HCT116 (cell line): ENCODE measurements at regions not wholly inside any gene's neighbourhood (a gene's known extent, or its start where the extent isn't known, plus 50 kb on each side); places are given as distances from the start of the nearest gene placed in this dataset.

Experiments
- ATAC-seq: fragments of 200-7000 bp; cut with Tn5 transposase; 2 replicates; pipeline ENCODE4 v1.9.1; 2020; ENCODE audit warnings: mild to moderate bottlenecking, moderate library complexity
- BruUV-seq: library from RNA; stranded (reverse); fragments of 400-500 nt; replicated peaks from 2 replicates; lab custom pipeline; 2021; lab: Mats Ljungman, UMichigan
- CTCF ChIA-PET: fragments of 300-600 bp; sonication (Branson Sonifier 250); formaldehyde crosslinking; loops from one replicate; lab custom pipeline; 2021; ENCODE audit warnings: antibody characterized with exemption; lab: Charles Lee
- POLR2A ChIA-PET: fragments of 300-600, 350-600 bp; sonication (Branson Sonifier 250); formaldehyde crosslinking; loops from one replicate; lab custom pipeline; 2021; ENCODE audit warnings: antibody characterized with exemption; lab: Charles Lee
- RAD21 ChIA-PET, 2 experiments: fragments of 300-600 bp; sonication (Branson Sonifier 250); formaldehyde crosslinking; loops; one replicate each; lab custom pipeline; 2023; ENCODE audit warnings: low total read pairs in 2 of 2; ENCODE audit not compliant: uncharacterized antibody in 2 of 2, unreplicated experiment in 2 of 2, low non-redundant PET in 1 of 2; lab: Charles Lee
- DNase-seq: peaks from one replicate; pipeline ENCODE4 v3.0.0-alpha.2; 2010; ENCODE audit warnings: low read depth, low spot score
- H2AFZ ChIP-seq: fragments of 200-600 bp; shearing (Covaris generic), sonication (generic); 2 replicates; pipeline ENCODE4 v1.6.1; 2017; ENCODE audit warnings: low read depth, mixed run types, mixed read lengths, antibody characterized with exemption, low read length; ENCODE audit not compliant: poor library complexity, severe bottlenecking
- H3K27ac ChIP-seq: 2 replicates; pipeline ENCODE4 v1.5.1; 2012; ENCODE audit warnings: low read depth, low read length
- H3K27me3 ChIP-seq: fragments of 200-600 bp; sonication (generic); 2 replicates; pipeline ENCODE4 v1.6.1; 2016; ENCODE audit warnings: mixed run types, low read length, mixed read lengths; ENCODE audit not compliant: insufficient read depth
- H3K36me3 ChIP-seq, 2 experiments: fragments of 200-500 bp in 1 of 2; fragments of 200-600 bp in 1 of 2; sonication (Bioruptor generic) in 1 of 2; sonication (generic) in 1 of 2; 2 replicates each; pipeline versions ENCODE4 v1.5.1 to v1.6.1; 2014 to 2016; ENCODE audit warnings: low read length in 2 of 2, inconsistent platforms in 1 of 2, mixed read lengths in 1 of 2, mixed run types in 1 of 2; ENCODE audit not compliant: insufficient read depth in 2 of 2, control insufficient read depth in 1 of 2
- H3K4me1 ChIP-seq, 2 experiments: fragments of 200-600 bp in 1 of 2; sonication (generic) in 1 of 2; 2 replicates each; pipeline versions ENCODE4 v1.5.1 to v1.6.1; 2012 to 2017; ENCODE audit warnings: low read length in 2 of 2, inconsistent platforms in 1 of 2, mild to moderate bottlenecking in 1 of 2, mixed read lengths in 1 of 2, mixed run types in 1 of 2, moderate library complexity in 1 of 2; ENCODE audit not compliant: insufficient read depth in 2 of 2, control insufficient read depth in 1 of 2
- H3K4me2 ChIP-seq: fragments of 200-600 bp; sonication (generic); 2 replicates; pipeline ENCODE4 v1.6.1; 2017; ENCODE audit warnings: mixed run types, low read length, mixed read lengths
- H3K4me3 ChIP-seq, 2 experiments: fragments of 200-600 bp in 1 of 2; sonication (generic) in 1 of 2; replicated peaks in 1 of 2; 2 replicates each; pipeline ENCODE4 v1.5.1; 2011 to 2016; ENCODE audit warnings: low read length in 2 of 2, control low read depth in 1 of 2, low read depth in 1 of 2, mild to moderate bottlenecking in 1 of 2, mixed read lengths in 1 of 2, mixed run types in 1 of 2
- H3K79me2 ChIP-seq: fragments of 200-600 bp; sonication (generic); 2 replicates; pipeline ENCODE4 v1.6.1; 2017; ENCODE audit warnings: mild to moderate bottlenecking, mixed run types, low read length, moderate library complexity, mixed read lengths; ENCODE audit not compliant: insufficient read depth
- H3K9ac ChIP-seq: fragments of 200-600 bp; sonication (generic); 2 replicates; pipeline ENCODE4 v1.6.1; 2016; ENCODE audit warnings: low read length, mixed read lengths
- H3K9me2 ChIP-seq: fragments of 200-600 bp; sonication (generic), shearing (Covaris generic); 2 replicates; pipeline ENCODE4 v1.6.1; 2017; ENCODE audit warnings: mixed run types, mild to moderate bottlenecking, moderate library complexity; ENCODE audit not compliant: insufficient read depth
- H3K9me3 ChIP-seq, 2 experiments: fragments of 200-500 bp in 1 of 2; fragments of 200-600 bp in 1 of 2; sonication (Bioruptor generic) in 1 of 2; sonication (generic) in 1 of 2; 2 replicates each; pipeline ENCODE4 v1.6.1; 2014 to 2017; ENCODE audit warnings: low read length in 2 of 2, mixed read lengths in 2 of 2, inconsistent platforms in 1 of 2, low read depth in 1 of 2, mild to moderate bottlenecking in 1 of 2, mixed run types in 1 of 2, moderate library complexity in 1 of 2; ENCODE audit not compliant: control insufficient read depth in 1 of 2, insufficient read depth in 1 of 2
- H4K20me1 ChIP-seq: fragments of 200-600 bp; sonication (generic), shearing (Covaris generic); 2 replicates; pipeline ENCODE4 v1.6.1; 2017; ENCODE audit warnings: mixed run types, mild to moderate bottlenecking, moderate library complexity; ENCODE audit not compliant: insufficient read depth
- ATF3 ChIP-seq: IDR thresholded peaks from 2 replicates; pipeline ENCODE4 v1.6.1; 2012
- CBX3 ChIP-seq: IDR thresholded peaks from 2 replicates; pipeline ENCODE4 v1.6.1; 2012; ENCODE audit warnings: low read depth
- CEBPB ChIP-seq: IDR thresholded peaks from 2 replicates; pipeline ENCODE4 v1.6.1; 2012; ENCODE audit warnings: low read depth
- EGR1 ChIP-seq: IDR thresholded peaks from 2 replicates; pipeline ENCODE4 v1.6.1; 2012; ENCODE audit warnings: low read depth
- ELF1 ChIP-seq: IDR thresholded peaks from 2 replicates; pipeline ENCODE4 v1.6.1; 2012; ENCODE audit warnings: low read depth, borderline replicate concordance
- EZH2 ChIP-seq: fragments of 200-600 bp; sonication (generic); IDR thresholded peaks from 2 replicates; pipeline ENCODE4 v1.6.1; 2017; ENCODE audit warnings: antibody characterized with exemption, mixed run types
- EZH2phosphoT487 ChIP-seq: fragments of 200-600 bp; IDR thresholded peaks from 2 replicates; pipeline ENCODE4 v1.6.1; 2018; ENCODE audit warnings: antibody characterized with exemption, borderline replicate concordance
- FOSL1 ChIP-seq: IDR thresholded peaks from 2 replicates; pipeline ENCODE4 v1.6.1; 2012; ENCODE audit warnings: low read depth
- POLR2A ChIP-seq: IDR thresholded peaks from 2 replicates; pipeline ENCODE4 v1.7.0; 2011; ENCODE audit warnings: borderline replicate concordance; ENCODE audit not compliant: insufficient read depth, insufficient read length; ENCODE audit errors: extremely low read depth
- RAD21 ChIP-seq: IDR thresholded peaks from 2 replicates; pipeline ENCODE4 v1.6.1; 2012; ENCODE audit warnings: low read depth, mild to moderate bottlenecking
- SIN3A ChIP-seq: IDR thresholded peaks from 2 replicates; pipeline ENCODE4 v1.6.1; 2012; ENCODE audit warnings: low read depth
- SRF ChIP-seq: IDR thresholded peaks from 2 replicates; pipeline ENCODE4 v1.6.1; 2012; ENCODE audit warnings: low read depth
- TCF7L2 ChIP-seq: IDR thresholded peaks from 2 replicates; pipeline ENCODE4 v1.7.0; 2011; ENCODE audit warnings: borderline replicate concordance, inconsistent platforms; ENCODE audit not compliant: insufficient read depth, insufficient read length; ENCODE audit errors: extremely low read depth
- YY1 ChIP-seq: IDR thresholded peaks from 2 replicates; pipeline ENCODE4 v1.6.1; 2011; ENCODE audit warnings: low read length, low read depth, moderate library complexity, mild to moderate bottlenecking; ENCODE audit not compliant: insufficient replicate concordance; ENCODE audit errors: extremely low read depth
- ZFX ChIP-seq: fragments of 450-650 bp; IDR thresholded peaks from 2 replicates; pipeline ENCODE4 v1.6.1; 2017
- ZNF274 ChIP-seq: fragments of 200-500 bp; sonication (Bioruptor generic); IDR thresholded peaks from 2 replicates; pipeline ENCODE4 v1.6.1; 2014; ENCODE audit warnings: mild to moderate bottlenecking, low read depth, low read length, inconsistent platforms
- intact Hi-C: fragments of 100-400 bp; cut with micrococcal nuclease; formaldehyde crosslinking; loops from 2 replicates; pipeline ENCODE4 v1.10.0; 2022
- TF ChIP-seq, protein P1 (sequence below): IDR thresholded peaks from 2 replicates; pipeline ENCODE4 v1.6.1; 2011; ENCODE audit warnings: mild to moderate bottlenecking, low read length, moderate library complexity; ENCODE audit not compliant: insufficient replicate concordance; ENCODE audit errors: extremely low read depth
- TF ChIP-seq, protein P2 (sequence below): IDR thresholded peaks from 2 replicates; pipeline ENCODE4 v1.6.1; 2012
- TF ChIP-seq, protein P3 (sequence below), 3 experiments: fragments of 200-600 bp in 1 of 3; sonication (generic) in 1 of 3; IDR thresholded peaks in 2 of 3; conservative IDR thresholded peaks in 1 of 3; 2 replicates each; pipeline ENCODE4 v1.5.1; 2012 to 2017; ENCODE audit warnings: low read depth in 2 of 3, low read length in 2 of 3, antibody characterized with exemption in 1 of 3, borderline replicate concordance in 1 of 3, control low read depth in 1 of 3, mild to moderate bottlenecking in 1 of 3, mixed read lengths in 1 of 3, mixed run types in 1 of 3, moderate library complexity in 1 of 3; ENCODE audit not compliant: insufficient read depth in 1 of 3

DNA sequence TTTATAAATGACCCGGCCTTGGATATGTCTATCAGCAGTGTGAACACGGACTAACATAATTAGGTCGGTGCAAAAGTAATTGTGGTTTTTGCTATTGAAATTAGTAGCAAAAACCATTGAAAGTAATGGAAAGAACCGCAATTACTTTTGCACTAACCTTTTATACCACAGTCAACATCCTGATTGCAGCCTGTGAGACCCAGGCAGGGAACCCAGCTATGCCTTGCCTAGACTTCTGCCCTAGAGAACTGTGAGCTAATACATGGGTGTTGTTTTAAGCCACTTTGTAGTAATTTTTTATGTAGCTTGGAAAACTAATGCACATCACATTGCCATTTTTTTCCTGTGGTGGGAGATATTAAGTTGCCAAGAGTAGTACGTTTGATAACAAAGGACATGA, 120.7 kb downstream of the SCG2 start:
- DNase-seq (no peak), ATAC-seq (no peak)
- Histone ChIP-seq H3K27ac (no peak overlapping the region), H3K4me2 (no peak overlapping the region), H3K27me3 (no peaks in the 10 kb centered on the region), H3K4me3 (no peak overlapping the region), H4K20me1 (no peaks in the 10 kb centered on the region), H3K9me2 (no peaks in the 10 kb centered on the region), H2AFZ (no peak overlapping the region), H3K79me2 (no peaks in the 10 kb centered on the region), H3K9ac (no peak overlapping the region), H3K9me3 (no peaks in the 10 kb centered on the region), H3K36me3 (no peaks in the 10 kb centered on the region), H3K4me1 (peaks cover 3 to 5% of the 10 kb centered on the region in 2 experiments; a peak in 2 of 4 replicates)
- BruUV-seq: no TSS peak
- POLR2A ChIA-PET: no interaction called here
- TF ChIP-seq EZH2phosphoT487: no peak
- TF ChIP-seq EZH2: no peak
- no peak for TF ChIP-seq EGR1
- no peak for TF ChIP-seq FOSL1
- no peak for TF ChIP-seq ATF3
- no peak for TF ChIP-seq RAD21
- no peak for TF ChIP-seq CEBPB
- TF ChIP-seq YY1: no peak
- TF ChIP-seq POLR2A: no peak
- TF ChIP-seq CBX3: no peak
- TF ChIP-seq ZFX: no peak
- no peak for TF ChIP-seq SIN3A
- TF ChIP-seq, protein P1, sequence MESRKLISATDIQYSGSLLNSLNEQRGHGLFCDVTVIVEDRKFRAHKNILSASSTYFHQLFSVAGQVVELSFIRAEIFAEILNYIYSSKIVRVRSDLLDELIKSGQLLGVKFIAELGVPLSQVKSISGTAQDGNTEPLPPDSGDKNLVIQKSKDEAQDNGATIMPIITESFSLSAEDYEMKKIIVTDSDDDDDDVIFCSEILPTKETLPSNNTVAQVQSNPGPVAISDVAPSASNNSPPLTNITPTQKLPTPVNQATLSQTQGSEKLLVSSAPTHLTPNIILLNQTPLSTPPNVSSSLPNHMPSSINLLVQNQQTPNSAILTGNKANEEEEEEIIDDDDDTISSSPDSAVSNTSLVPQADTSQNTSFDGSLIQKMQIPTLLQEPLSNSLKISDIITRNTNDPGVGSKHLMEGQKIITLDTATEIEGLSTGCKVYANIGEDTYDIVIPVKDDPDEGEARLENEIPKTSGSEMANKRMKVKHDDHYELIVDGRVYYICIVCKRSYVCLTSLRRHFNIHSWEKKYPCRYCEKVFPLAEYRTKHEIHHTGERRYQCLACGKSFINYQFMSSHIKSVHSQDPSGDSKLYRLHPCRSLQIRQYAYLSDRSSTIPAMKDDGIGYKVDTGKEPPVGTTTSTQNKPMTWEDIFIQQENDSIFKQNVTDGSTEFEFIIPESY: no peak
- TF ChIP-seq, protein P2, sequence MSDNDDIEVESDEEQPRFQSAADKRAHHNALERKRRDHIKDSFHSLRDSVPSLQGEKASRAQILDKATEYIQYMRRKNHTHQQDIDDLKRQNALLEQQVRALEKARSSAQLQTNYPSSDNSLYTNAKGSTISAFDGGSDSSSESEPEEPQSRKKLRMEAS: no peak
- no peak for TF ChIP-seq ZNF274
- TF ChIP-seq TCF7L2: no peak
- TF ChIP-seq, protein P3, sequence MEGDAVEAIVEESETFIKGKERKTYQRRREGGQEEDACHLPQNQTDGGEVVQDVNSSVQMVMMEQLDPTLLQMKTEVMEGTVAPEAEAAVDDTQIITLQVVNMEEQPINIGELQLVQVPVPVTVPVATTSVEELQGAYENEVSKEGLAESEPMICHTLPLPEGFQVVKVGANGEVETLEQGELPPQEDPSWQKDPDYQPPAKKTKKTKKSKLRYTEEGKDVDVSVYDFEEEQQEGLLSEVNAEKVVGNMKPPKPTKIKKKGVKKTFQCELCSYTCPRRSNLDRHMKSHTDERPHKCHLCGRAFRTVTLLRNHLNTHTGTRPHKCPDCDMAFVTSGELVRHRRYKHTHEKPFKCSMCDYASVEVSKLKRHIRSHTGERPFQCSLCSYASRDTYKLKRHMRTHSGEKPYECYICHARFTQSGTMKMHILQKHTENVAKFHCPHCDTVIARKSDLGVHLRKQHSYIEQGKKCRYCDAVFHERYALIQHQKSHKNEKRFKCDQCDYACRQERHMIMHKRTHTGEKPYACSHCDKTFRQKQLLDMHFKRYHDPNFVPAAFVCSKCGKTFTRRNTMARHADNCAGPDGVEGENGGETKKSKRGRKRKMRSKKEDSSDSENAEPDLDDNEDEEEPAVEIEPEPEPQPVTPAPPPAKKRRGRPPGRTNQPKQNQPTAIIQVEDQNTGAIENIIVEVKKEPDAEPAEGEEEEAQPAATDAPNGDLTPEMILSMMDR (IDR thresholded peaks at IDR 0.05 in 2 of 3, conservative IDR thresholded peaks at IDR 0.05 in 1 of 3; ENCODE audit: borderline replicate concordance in 1 of 3, insufficient read depth in 1 of 3, low read depth in 2 of 3, low read length in 2 of 3): no peak
- TF ChIP-seq SRF: no peak
- TF ChIP-seq ELF1: no peak
- intact Hi-C loops: no loop called here
- RAD21 ChIA-PET: no interaction called here
- CTCF ChIA-PET: no interaction called here
